GM10266 (cell line): ENCODE measurements at regions not wholly inside any gene's neighbourhood (a gene's known extent, or its start where the extent isn't known, plus 50 kb on each side); places are given as distances from the start of the nearest gene placed in this dataset.

ENCODE experiments used
- DNase-seq: peaks from one replicate; pipeline ENCODE4 v3.0.0; 2012; ENCODE audit errors: extremely low spot score
- CTCF ChIP-seq: IDR thresholded peaks from 2 replicates; pipeline ENCODE4 v1.5.1; 2012; ENCODE audit warnings: mild to moderate bottlenecking, low read depth; ENCODE audit not compliant: control insufficient read depth, insufficient read depth; ENCODE audit errors: missing control alignments

GRCh38 chr12:93015871-93016751 lies 87.0 kb upstream of the EEA1 start:
- TF ChIP-seq CTCF: no peak
- DNase-seq: no peak

DNA sequence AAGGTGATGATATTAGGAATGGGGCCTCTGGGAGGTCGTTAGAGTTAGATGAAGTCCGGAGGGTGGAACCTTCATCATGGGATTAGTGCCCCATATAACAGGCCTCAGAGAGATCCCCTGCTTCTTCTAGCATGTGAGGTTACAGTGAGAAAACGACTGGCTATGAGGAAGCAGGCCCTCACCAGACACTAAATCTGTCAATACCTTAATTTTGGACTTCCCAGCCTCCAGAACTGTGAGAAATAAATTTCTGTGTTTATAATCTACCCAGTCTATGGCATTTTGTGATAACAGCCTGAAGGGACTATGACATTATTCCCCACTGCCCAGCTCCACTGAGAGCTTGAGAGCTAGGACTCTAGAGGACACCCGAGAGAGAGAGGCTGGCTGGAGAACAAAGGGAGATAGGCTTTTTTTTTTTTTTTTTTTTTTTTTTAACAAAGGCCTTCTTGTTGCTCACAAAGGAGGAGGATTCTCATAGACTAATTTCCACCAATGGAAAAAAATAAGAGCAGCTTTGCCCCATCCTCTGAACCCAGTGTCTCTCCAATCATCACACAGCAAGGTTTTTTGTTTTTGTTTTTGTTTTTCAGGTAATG lies 87.8 kb upstream of the EEA1 start:
- DNase-seq: no peak
- TF ChIP-seq CTCF: no peak

- no peak for TF ChIP-seq CTCF
- DNase-seq: no peak
Observed at GRCh38 chr12:93018610-93019009, 89.5 kb upstream of the EEA1 start.

DNA sequence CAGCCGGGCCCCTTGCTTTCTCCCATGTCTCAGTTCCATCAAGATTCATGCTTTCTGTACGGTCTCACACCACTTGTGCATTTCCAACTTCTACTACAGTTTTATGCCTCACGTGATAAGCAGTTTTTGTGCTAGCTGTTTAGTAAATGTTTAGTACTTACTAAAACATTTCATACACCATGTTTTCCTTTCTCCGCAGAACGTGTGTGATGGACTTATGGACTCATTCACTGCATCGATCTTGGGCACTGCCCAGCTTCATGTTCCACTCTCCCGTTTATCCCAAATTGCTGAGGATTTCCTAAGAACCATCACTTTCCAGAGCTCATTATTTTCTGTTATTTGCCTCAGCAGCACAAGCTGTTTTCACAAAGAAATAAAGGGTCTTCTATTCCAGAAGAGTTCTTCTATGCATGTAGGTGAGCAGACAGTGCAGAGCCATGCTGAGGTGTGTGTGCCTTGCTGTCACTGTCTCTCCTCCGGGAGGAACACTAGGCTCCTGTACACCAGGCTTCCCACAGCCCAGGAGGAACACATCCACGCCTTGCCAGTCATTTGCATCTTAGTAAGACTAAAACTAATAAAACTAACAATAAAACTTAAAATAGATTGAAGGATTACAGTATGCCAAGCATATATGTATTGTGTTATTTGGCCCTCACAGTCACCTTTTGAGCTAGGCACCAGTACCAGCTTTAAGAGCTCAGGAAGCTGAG lies 90.3 kb upstream of the EEA1 start:
- DNase-seq: no peak
- TF ChIP-seq CTCF: no peak

- DNase-seq: no peak
- TF ChIP-seq CTCF: no peak
Observed at GRCh38 chr12:93019975-93020630, 91.0 kb upstream of the EEA1 start.

- DNase-seq: no peak
- TF ChIP-seq CTCF: no peak
Observed at GRCh38 chr12:93020631-93021597, 91.8 kb upstream of the EEA1 start.
